ENCODE measurements at regions not wholly inside any gene's neighbourhood (a gene's known extent, or its start where the extent isn't known, plus 50 kb on each side); places are given as distances from the start of the nearest gene placed in this dataset.

GRCh38 chr6:14578994-14579393 lies 461.4 kb downstream of the CD83 start:
- no peak for TF ChIP-seq POLR2A (IDR thresholded peaks at IDR 0.05; ENCODE audit: low read depth)
- TF ChIP-seq, protein P1, sequence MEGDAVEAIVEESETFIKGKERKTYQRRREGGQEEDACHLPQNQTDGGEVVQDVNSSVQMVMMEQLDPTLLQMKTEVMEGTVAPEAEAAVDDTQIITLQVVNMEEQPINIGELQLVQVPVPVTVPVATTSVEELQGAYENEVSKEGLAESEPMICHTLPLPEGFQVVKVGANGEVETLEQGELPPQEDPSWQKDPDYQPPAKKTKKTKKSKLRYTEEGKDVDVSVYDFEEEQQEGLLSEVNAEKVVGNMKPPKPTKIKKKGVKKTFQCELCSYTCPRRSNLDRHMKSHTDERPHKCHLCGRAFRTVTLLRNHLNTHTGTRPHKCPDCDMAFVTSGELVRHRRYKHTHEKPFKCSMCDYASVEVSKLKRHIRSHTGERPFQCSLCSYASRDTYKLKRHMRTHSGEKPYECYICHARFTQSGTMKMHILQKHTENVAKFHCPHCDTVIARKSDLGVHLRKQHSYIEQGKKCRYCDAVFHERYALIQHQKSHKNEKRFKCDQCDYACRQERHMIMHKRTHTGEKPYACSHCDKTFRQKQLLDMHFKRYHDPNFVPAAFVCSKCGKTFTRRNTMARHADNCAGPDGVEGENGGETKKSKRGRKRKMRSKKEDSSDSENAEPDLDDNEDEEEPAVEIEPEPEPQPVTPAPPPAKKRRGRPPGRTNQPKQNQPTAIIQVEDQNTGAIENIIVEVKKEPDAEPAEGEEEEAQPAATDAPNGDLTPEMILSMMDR (IDR thresholded peaks at IDR 0.05) = no peak

DNA sequence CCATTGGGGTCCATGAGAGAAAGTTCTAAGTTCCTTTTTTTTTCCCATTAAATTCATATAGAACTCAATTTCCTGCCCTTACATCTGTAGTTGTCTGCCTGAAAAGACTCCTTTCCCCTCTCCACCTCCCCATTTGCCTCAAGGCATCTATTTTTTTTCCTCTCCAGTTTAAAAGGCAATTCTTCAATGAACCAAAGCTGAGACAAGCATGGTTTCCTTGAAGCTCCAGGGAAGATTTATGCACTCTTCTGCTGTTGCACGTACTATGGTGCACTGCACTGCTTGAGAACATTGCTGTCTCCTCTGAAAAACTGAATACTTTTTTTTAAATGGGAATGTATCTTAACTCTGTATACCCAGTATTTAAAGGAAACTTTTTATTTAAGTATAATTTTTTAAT lies 465.2 kb downstream of the CD83 start:
- Histone ChIP-seq H3K36me3 (no peaks in the 10 kb centered on the region), H3K4me1 (peaks cover 0 to 5% (median 2%) of the 10 kb centered on the region in 4 donors), H3K27me3 (no peaks in the 10 kb centered on the region), H3K9me3 (no peaks in the 10 kb centered on the region), H3K4me3 (no peak overlapping the region), H3K27ac (replicated peaks in 1 of 4) (no peak overlapping the region)
- DNase-seq (ENCODE audit: extremely low spot score) = no peak
- 96% methylated on average over 1 of the region's 1 CpG for WGBS
- intact Hi-C loops (cut with DNase I) = no loop called here
- TF ChIP-seq, protein P1 (IDR thresholded peaks at IDR 0.05) = no peak
- TF ChIP-seq POLR2A (IDR thresholded peaks at IDR 0.05; ENCODE audit: low read depth) (no peak), EP300 (IDR thresholded peaks at IDR 0.05) (no peak), POLR2AphosphoS5 (IDR thresholded peaks at IDR 0.05) (no peak)

More at GRCh38 chr6:14578994-14579393, 461.4 kb downstream of the CD83 start:
- intact Hi-C loops (cut with DNase I) = no loop called here
- no peak for DNase-seq (ENCODE audit: extremely low spot score)
- Histone ChIP-seq H3K27me3 (no peaks in the 10 kb centered on the region), H3K9me3 (no peaks in the 10 kb centered on the region), H3K36me3 (no peaks in the 10 kb centered on the region), H3K27ac (replicated peaks in 1 of 4) (no peak overlapping the region), H3K4me3 (no peak overlapping the region), H3K4me1 (no peaks in the 10 kb centered on the region)
- 73% methylated on average over 3 of the region's 3 CpGs for WGBS

- 82% methylated on average over 9 of the region's 9 CpGs for WGBS
- H3K36me3 ChIP-seq = no peaks in the 10 kb centered on the region
- no peak for DNase-seq (ENCODE audit: extremely low spot score)
- no peak overlapping the region for H3K27ac ChIP-seq (replicated peaks in 1 of 4)
- TF ChIP-seq POLR2A (IDR thresholded peaks at IDR 0.05; ENCODE audit: low read depth) (no peak), EP300 (IDR thresholded peaks at IDR 0.05) (no peak), POLR2AphosphoS5 (IDR thresholded peaks at IDR 0.05) (no peak)
- TF ChIP-seq, protein P1 (IDR thresholded peaks at IDR 0.05) = no peak
- no peak overlapping the region for H3K4me3 ChIP-seq
- H3K9me3 ChIP-seq = no peaks in the 10 kb centered on the region
- no peaks in the 10 kb centered on the region for H3K27me3 ChIP-seq
- peaks cover 0 to 5% (median 2%) of the 10 kb centered on the region in 4 donors for H3K4me1 ChIP-seq
- intact Hi-C loops (cut with DNase I) = no loop called here
Measured at GRCh38 chr6:14583826-14584225, 466.3 kb downstream of the CD83 start.

DNA sequence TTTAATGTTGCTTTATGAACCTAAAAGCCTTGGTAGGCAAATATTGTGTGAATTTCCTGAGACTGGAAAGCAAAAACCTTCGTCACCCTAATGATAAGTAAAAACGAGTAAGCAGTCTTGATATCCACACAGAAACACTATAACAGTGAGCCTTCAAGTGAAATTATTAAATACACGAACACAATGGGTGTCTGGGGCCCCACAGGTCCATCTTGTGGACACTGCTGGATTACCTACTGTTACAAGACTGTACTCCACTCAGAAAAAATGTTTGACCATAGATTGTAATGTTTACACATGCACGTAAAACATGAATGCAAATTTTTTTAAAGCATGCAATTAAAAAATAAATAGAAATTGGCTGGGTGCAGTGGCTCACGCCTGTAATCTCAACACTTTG lies 466.9 kb downstream of the CD83 start:
- 82% methylated on average over 5 of the region's 5 CpGs for WGBS
- intact Hi-C loops (cut with DNase I) = no loop called here
- H3K9me3 ChIP-seq = no peaks in the 10 kb centered on the region

GRCh38 chr6:14585689-14586088 lies 468.1 kb downstream of the CD83 start:
- Histone ChIP-seq H3K27ac (replicated peaks in 1 of 4) (no peak overlapping the region), H3K4me3 (no peak overlapping the region), H3K36me3 (no peaks in the 10 kb centered on the region), H3K27me3 (no peaks in the 10 kb centered on the region), H3K4me1 (peaks cover 0 to 5% (median 2%) of the 10 kb centered on the region in 4 donors), H3K9me3 (no peaks in the 10 kb centered on the region)
- TF ChIP-seq EP300 (IDR thresholded peaks at IDR 0.05) = no peak
- no peak for TF ChIP-seq POLR2AphosphoS5 (IDR thresholded peaks at IDR 0.05)
- no peak for TF ChIP-seq POLR2A (IDR thresholded peaks at IDR 0.05; ENCODE audit: low read depth)
- TF ChIP-seq, protein P1 (IDR thresholded peaks at IDR 0.05) = no peak
- no peak for DNase-seq (ENCODE audit: extremely low spot score)
- 67% methylated on average over 1 of the region's 1 CpG for WGBS
- intact Hi-C loops (cut with DNase I) = no loop called here

More for the DNA sequence above, 466.9 kb downstream of the CD83 start:
- H3K27me3 ChIP-seq = no peaks in the 10 kb centered on the region
- TF ChIP-seq EP300 (IDR thresholded peaks at IDR 0.05) (no peak), POLR2A (IDR thresholded peaks at IDR 0.05; ENCODE audit: low read depth) (no peak)
- TF ChIP-seq, protein P1 (IDR thresholded peaks at IDR 0.05) = peak in 1 of 3 experiments; percentile 18
- DNase-seq (ENCODE audit: extremely low spot score) = no peak
- H3K27ac ChIP-seq (replicated peaks in 1 of 4) = no peak overlapping the region
- peaks cover 0 to 5% (median 2%) of the 10 kb centered on the region in 4 donors for H3K4me1 ChIP-seq
- no peak overlapping the region for H3K4me3 ChIP-seq
- H3K36me3 ChIP-seq = no peaks in the 10 kb centered on the region
